ENCODE measurements at regions not wholly inside any gene's neighbourhood (a gene's known extent, or its start where the extent isn't known, plus 50 kb on each side); places are given as distances from the start of the nearest gene placed in this dataset.

GRCh38 chr14:84535484-84535883 is 994.5 kb upstream of the FLRT2 start:
- TF ChIP-seq CTCF (IDR thresholded peaks at IDR 0.05; ENCODE audit: poor library complexity, severe bottlenecking) (no peak), SMC3 (conservative IDR thresholded peaks at IDR 0.05; ENCODE audit: poor library complexity) (no peak), REST (IDR thresholded peaks at IDR 0.05; ENCODE audit: borderline replicate concordance) (no peak)
